ENCODE measurements at regions not wholly inside any gene's neighbourhood (a gene's known extent, or its start where the extent isn't known, plus 50 kb on each side); places are given as distances from the start of the nearest gene placed in this dataset.

- no peak for TF ChIP-seq CTCF (IDR thresholded peaks at IDR 0.05; ENCODE audit: insufficient read depth, missing control alignments)
- DNase-seq (ENCODE audit: insufficient read length, low spot score) (no peak), FAIRE-seq (no peak)
Measured at GRCh38 chr2:2708575-2709430, 377.7 kb upstream of the MYT1L start.

- no peak for TF ChIP-seq CTCF (IDR thresholded peaks at IDR 0.05; ENCODE audit: insufficient read depth, missing control alignments)
- FAIRE-seq, result no peak
- DNase-seq (ENCODE audit: insufficient read length, low spot score), result no peak
Measured at GRCh38 chr2:2707206-2707991, 376.3 kb upstream of the MYT1L start.

- TF ChIP-seq CTCF (IDR thresholded peaks at IDR 0.05; ENCODE audit: insufficient read depth, missing control alignments), result no peak
- no peak for FAIRE-seq
- DNase-seq (ENCODE audit: insufficient read length, low spot score), result no peak
Measured at GRCh38 chr2:2706306-2706705, 375.2 kb upstream of the MYT1L start.

GRCh38 chr2:2705871-2706270, 374.8 kb upstream of the MYT1L start:
- no peak for TF ChIP-seq CTCF (IDR thresholded peaks at IDR 0.05; ENCODE audit: insufficient read depth, missing control alignments)
- FAIRE-seq (no peak), DNase-seq (ENCODE audit: insufficient read length, low spot score) (no peak)

- no peak for DNase-seq (ENCODE audit: insufficient read length, low spot score)
- no peak for FAIRE-seq
- no peak for TF ChIP-seq CTCF (IDR thresholded peaks at IDR 0.05; ENCODE audit: insufficient read depth, missing control alignments)
Measured at GRCh38 chr2:2704428-2705090, 373.5 kb upstream of the MYT1L start.

GRCh38 chr2:2703762-2704427, 372.8 kb upstream of the MYT1L start:
- DNase-seq (ENCODE audit: insufficient read length, low spot score), result no peak
- TF ChIP-seq CTCF (IDR thresholded peaks at IDR 0.05; ENCODE audit: insufficient read depth, missing control alignments), result no peak
- no peak for FAIRE-seq

Data from D721Med (cell line).